ENCODE measurements at regions not wholly inside any gene's neighbourhood (a gene's known extent, or its start where the extent isn't known, plus 50 kb on each side); places are given as distances from the start of the nearest gene placed in this dataset.

- no peaks in the 10 kb centered on the region for H3K27me3 ChIP-seq (ENCODE audit: insufficient read depth, low read depth, low read length)
- H3K9me3 ChIP-seq (ENCODE audit: low read length) = no peaks in the 10 kb centered on the region
- H3F3A ChIP-seq (ENCODE audit: insufficient read depth, low read length, poor library complexity, severe bottlenecking) = peaks cover 17% of the 10 kb centered on the region
- H3K9ac ChIP-seq (ENCODE audit: low read length) = no peak overlapping the region
- no peak overlapping the region for H3K4me2 ChIP-seq (ENCODE audit: low read length)
- no peaks in the 10 kb centered on the region for H3K9me2 ChIP-seq (ENCODE audit: insufficient read depth, low read length)
- no peak for TF ChIP-seq POLR2AphosphoS5 (IDR thresholded peaks at IDR 0.05)
- TF ChIP-seq MXI1 (conservative IDR thresholded peaks at IDR 0.05; ENCODE audit: poor library complexity, severe bottlenecking) = no peak
- TF ChIP-seq REST (IDR thresholded peaks at IDR 0.05; ENCODE audit: borderline replicate concordance) = no peak
- no peak for TF ChIP-seq TAF1 (IDR thresholded peaks at IDR 0.05; ENCODE audit: low read depth)
- no peak for TF ChIP-seq EZH2 (IDR thresholded peaks at IDR 0.05; ENCODE audit: borderline replicate concordance, insufficient read depth, low read length, poor library complexity, severe bottlenecking)
- no peak for TF ChIP-seq CTCF (IDR thresholded peaks at IDR 0.05; ENCODE audit: poor library complexity, severe bottlenecking)
- H3K36me3 ChIP-seq (ENCODE audit: insufficient read depth, low read length) = no peaks in the 10 kb centered on the region
- no peaks in the 10 kb centered on the region for H3K79me2 ChIP-seq (replicated peaks; ENCODE audit: insufficient read depth, low read length)
- H3K4me3 ChIP-seq (ENCODE audit: low read length) = no peak overlapping the region
- peak overlapping the region; percentile 81 for H3K27ac ChIP-seq (ENCODE audit: low read length)
- H4K20me1 ChIP-seq (ENCODE audit: insufficient read depth) = no peaks in the 10 kb centered on the region
- H2AFZ ChIP-seq (ENCODE audit: low read depth, low read length) = no peak overlapping the region
These were observed 240.7 kb downstream of the C4orf33 start for GRCh38 chr4:129336457-129337227.

GRCh38 chr4:129337228-129337620 is 241.3 kb downstream of the C4orf33 start:
- Histone ChIP-seq H3K9ac (ENCODE audit: low read length) (no peak overlapping the region), H4K20me1 (ENCODE audit: insufficient read depth) (no peaks in the 10 kb centered on the region), H3K27ac (ENCODE audit: low read length) (no peak overlapping the region), H3K79me2 (replicated peaks; ENCODE audit: insufficient read depth, low read length) (no peaks in the 10 kb centered on the region), H3K27me3 (ENCODE audit: insufficient read depth, low read depth, low read length) (no peaks in the 10 kb centered on the region), H3K9me3 (ENCODE audit: low read length) (no peaks in the 10 kb centered on the region), H3F3A (ENCODE audit: insufficient read depth, low read length, poor library complexity, severe bottlenecking) (peaks cover 17% of the 10 kb centered on the region), H2AFZ (ENCODE audit: low read depth, low read length) (no peak overlapping the region), H3K4me3 (ENCODE audit: low read length) (no peak overlapping the region), H3K9me2 (ENCODE audit: insufficient read depth, low read length) (no peaks in the 10 kb centered on the region), H3K36me3 (ENCODE audit: insufficient read depth, low read length) (no peaks in the 10 kb centered on the region), H3K4me2 (ENCODE audit: low read length) (no peak overlapping the region)
- TF ChIP-seq EP300 (conservative IDR thresholded peaks at IDR 0.05; ENCODE audit: poor library complexity, severe bottlenecking) = no peak
- no peak for TF ChIP-seq REST (IDR thresholded peaks at IDR 0.05; ENCODE audit: borderline replicate concordance)
- no peak for TF ChIP-seq RAD21 (conservative IDR thresholded peaks at IDR 0.05)
- no peak for TF ChIP-seq POLR2AphosphoS5 (IDR thresholded peaks at IDR 0.05)
- no peak for TF ChIP-seq TAF1 (IDR thresholded peaks at IDR 0.05; ENCODE audit: low read depth)
- no peak for TF ChIP-seq EZH2 (IDR thresholded peaks at IDR 0.05; ENCODE audit: borderline replicate concordance, insufficient read depth, low read length, poor library complexity, severe bottlenecking)
- TF ChIP-seq CTCF (IDR thresholded peaks at IDR 0.05; ENCODE audit: poor library complexity, severe bottlenecking) = no peak
- no peak for TF ChIP-seq MXI1 (conservative IDR thresholded peaks at IDR 0.05; ENCODE audit: poor library complexity, severe bottlenecking)
- no peak for TF ChIP-seq SMC3 (conservative IDR thresholded peaks at IDR 0.05; ENCODE audit: poor library complexity)

Data from neural cell (in vitro differentiated cells).